ENCODE measurements at regions not wholly inside any gene's neighbourhood (a gene's known extent, or its start where the extent isn't known, plus 50 kb on each side); places are given as distances from the start of the nearest gene placed in this dataset.

DNA sequence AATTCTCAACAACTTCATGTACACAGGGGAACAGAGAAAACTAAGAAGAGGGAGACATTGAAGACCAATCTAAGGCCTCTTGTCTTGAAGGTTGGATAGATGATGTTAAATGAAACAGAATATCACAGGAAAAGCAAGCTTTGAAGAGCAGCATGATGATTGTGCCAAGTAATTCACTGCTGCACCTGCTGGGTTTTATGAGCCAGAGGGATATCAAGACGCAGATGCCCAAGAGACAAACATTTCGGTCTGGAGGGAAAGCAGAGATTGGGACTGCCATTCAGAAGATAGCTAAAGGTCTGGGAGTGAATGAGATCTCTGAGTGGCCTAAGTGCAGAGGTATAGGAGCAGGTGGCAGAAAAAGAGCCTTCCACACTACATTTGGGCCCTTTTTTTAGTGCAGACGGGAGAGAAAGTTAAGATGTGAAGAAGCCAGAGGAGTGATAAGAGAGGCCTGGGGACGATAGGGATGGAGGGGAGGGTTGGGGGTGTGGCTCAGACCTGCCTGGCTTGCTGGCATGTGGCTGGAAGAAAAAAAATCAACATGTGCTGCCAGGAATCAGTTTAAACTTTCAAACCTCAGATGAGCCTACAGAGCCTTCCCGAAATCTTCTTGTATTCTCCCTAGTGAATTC lies 200.6 kb downstream of the AEBP2 start:
- Histone ChIP-seq H3K4me1 (no peaks in the 10 kb centered on the region), H3K4me3 (ENCODE audit: low read depth, low read length) (no peak overlapping the region), H3K27me3 (replicated peaks; ENCODE audit: control insufficient read depth, insufficient read depth, low read length) (no peaks in the 10 kb centered on the region), H3K36me3 (ENCODE audit: control insufficient read depth, insufficient read depth, low read length) (no peaks in the 10 kb centered on the region), H3K9me3 (no peaks in the 10 kb centered on the region)
- intact Hi-C loops (cut with micrococcal nuclease; ENCODE audit: unreplicated experiment) = loop anchor here (5.0 to 10.0 kb wide), 2 partner anchors 353 to 775 kb away; no protein-coding TSS in a partner anchor
- ChIA-PET CTCF (no interaction called here), POLR2A (no interaction called here)
- H3K27ac Mint-ChIP-seq (ENCODE audit: unreplicated experiment) = no peak overlapping the region
- TF ChIP-seq, protein P1, sequence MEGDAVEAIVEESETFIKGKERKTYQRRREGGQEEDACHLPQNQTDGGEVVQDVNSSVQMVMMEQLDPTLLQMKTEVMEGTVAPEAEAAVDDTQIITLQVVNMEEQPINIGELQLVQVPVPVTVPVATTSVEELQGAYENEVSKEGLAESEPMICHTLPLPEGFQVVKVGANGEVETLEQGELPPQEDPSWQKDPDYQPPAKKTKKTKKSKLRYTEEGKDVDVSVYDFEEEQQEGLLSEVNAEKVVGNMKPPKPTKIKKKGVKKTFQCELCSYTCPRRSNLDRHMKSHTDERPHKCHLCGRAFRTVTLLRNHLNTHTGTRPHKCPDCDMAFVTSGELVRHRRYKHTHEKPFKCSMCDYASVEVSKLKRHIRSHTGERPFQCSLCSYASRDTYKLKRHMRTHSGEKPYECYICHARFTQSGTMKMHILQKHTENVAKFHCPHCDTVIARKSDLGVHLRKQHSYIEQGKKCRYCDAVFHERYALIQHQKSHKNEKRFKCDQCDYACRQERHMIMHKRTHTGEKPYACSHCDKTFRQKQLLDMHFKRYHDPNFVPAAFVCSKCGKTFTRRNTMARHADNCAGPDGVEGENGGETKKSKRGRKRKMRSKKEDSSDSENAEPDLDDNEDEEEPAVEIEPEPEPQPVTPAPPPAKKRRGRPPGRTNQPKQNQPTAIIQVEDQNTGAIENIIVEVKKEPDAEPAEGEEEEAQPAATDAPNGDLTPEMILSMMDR (IDR thresholded peaks at IDR 0.05; ENCODE audit: insufficient read depth in 1 of 2, low read depth in 1 of 2, low read length in 1 of 2, severe bottlenecking in 1 of 2, unreplicated experiment in 1 of 2) = no peak
- H3K27me3 Mint-ChIP-seq (ENCODE audit: insufficient read depth, unreplicated experiment) = no peaks in the 10 kb centered on the region
- BruUV-seq (replicated peaks) = no TSS peak
- H3K4me3 Mint-ChIP-seq (ENCODE audit: unreplicated experiment) = no peak overlapping the region
- H3K9me3 Mint-ChIP-seq (ENCODE audit: unreplicated experiment) = no peaks in the 10 kb centered on the region
- H3K4me1 Mint-ChIP-seq (ENCODE audit: low read depth, unreplicated experiment) = no peaks in the 10 kb centered on the region
- no peaks in the 10 kb centered on the region for H3K36me3 Mint-ChIP-seq (ENCODE audit: insufficient read depth, unreplicated experiment)
- no peak for DNase-seq

DNA sequence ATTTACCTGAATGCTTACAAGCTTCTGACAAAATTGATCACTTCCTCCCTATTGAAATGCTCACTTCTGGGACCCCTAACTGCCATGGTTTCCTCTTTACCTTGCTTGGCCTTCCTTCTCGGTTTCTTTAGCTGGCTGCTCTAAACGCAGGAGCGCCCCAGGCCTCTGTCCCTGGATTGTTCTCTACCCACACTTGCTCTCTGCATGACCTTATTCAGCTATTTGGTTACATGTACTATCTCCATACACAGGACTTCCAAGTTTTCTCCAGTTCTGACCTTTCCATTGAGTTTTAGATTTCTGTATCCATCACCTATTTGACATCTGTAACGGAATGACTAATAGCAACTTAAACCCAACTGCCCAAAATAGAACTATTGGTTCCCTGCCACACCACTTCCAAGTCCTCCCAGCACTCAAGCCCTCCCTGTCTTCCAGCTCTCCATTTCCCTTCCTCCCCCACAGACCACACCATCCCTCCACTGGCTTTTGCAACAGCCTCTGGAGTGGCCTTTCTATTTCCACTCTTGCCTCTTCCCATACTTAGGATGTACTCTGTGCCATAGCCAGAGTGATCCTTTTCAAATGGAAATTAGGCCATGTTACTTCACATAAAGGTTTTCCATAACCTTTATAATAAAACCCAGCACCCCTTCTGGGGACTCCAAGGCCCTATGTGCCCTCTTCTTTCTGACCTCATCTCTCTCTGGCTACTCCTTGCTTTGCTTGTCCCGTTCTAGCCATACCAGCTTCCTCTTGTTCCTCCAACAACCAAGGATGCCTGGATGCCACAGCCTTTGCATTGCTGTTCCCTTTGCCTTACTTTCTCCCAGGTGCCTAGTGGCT lies 202.2 kb downstream of the AEBP2 start:
- Mint-ChIP-seq H3K27me3 (ENCODE audit: insufficient read depth, unreplicated experiment) (no peaks in the 10 kb centered on the region), H3K4me3 (ENCODE audit: unreplicated experiment) (no peak overlapping the region), H3K27ac (ENCODE audit: unreplicated experiment) (no peak overlapping the region), H3K4me1 (ENCODE audit: low read depth, unreplicated experiment) (no peaks in the 10 kb centered on the region), H3K36me3 (ENCODE audit: insufficient read depth, unreplicated experiment) (no peaks in the 10 kb centered on the region), H3K9me3 (ENCODE audit: unreplicated experiment) (peaks cover 8% of the 10 kb centered on the region)
- POLR2A ChIA-PET = no interaction called here
- Histone ChIP-seq H3K9me3 (peaks cover 5% of the 10 kb centered on the region; the same call in 1 of the 2 replicates), H3K36me3 (ENCODE audit: control insufficient read depth, insufficient read depth, low read length) (no peaks in the 10 kb centered on the region), H3K4me1 (no peaks in the 10 kb centered on the region), H3K4me3 (ENCODE audit: low read depth, low read length) (no peak overlapping the region), H3K27me3 (replicated peaks; ENCODE audit: control insufficient read depth, insufficient read depth, low read length) (no peaks in the 10 kb centered on the region)
- TF ChIP-seq, protein P1 (IDR thresholded peaks at IDR 0.05; ENCODE audit: insufficient read depth in 1 of 2, low read depth in 1 of 2, low read length in 1 of 2, severe bottlenecking in 1 of 2, unreplicated experiment in 1 of 2) = no peak
- DNase-seq = no peak
- CTCF ChIA-PET = no interaction called here
- intact Hi-C loops (cut with micrococcal nuclease; ENCODE audit: unreplicated experiment) = loop anchor here (5.0 to 10.0 kb wide), 2 partner anchors 354 to 777 kb away; no protein-coding TSS in a partner anchor
- BruUV-seq (replicated peaks) = no TSS peak

DNA sequence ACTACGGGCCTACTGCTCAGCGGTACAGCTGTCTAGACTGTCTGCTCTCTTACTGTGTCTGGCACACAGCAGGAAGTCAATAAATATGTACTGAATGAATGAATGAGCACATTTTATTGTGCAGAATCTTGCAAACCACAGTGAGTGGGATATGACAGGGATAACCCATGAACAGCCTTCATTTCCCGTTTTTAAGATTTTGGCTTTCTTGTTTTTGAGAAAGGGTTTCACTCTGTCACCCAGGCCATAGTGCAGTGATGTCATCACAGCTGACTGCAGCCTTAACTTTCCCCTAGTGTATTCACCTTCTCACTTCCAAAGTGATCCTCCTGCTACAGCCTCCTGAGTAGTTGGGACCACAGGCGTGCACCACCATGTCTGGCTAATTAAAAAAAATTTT lies 203.1 kb downstream of the AEBP2 start:
- Histone ChIP-seq H3K4me1 (no peaks in the 10 kb centered on the region), H3K9me3 (peaks cover 5% of the 10 kb centered on the region; the same call in 1 of the 2 replicates), H3K27me3 (replicated peaks; ENCODE audit: control insufficient read depth, insufficient read depth, low read length) (no peaks in the 10 kb centered on the region), H3K36me3 (ENCODE audit: control insufficient read depth, insufficient read depth, low read length) (no peaks in the 10 kb centered on the region), H3K4me3 (ENCODE audit: low read depth, low read length) (no peak overlapping the region)
- no peaks in the 10 kb centered on the region for H3K4me1 Mint-ChIP-seq (ENCODE audit: low read depth, unreplicated experiment)
- no peaks in the 10 kb centered on the region for H3K27me3 Mint-ChIP-seq (ENCODE audit: insufficient read depth, unreplicated experiment)
- ChIA-PET POLR2A (no interaction called here), CTCF (no interaction called here)
- H3K36me3 Mint-ChIP-seq (ENCODE audit: insufficient read depth, unreplicated experiment) = no peaks in the 10 kb centered on the region
- no peak overlapping the region for H3K4me3 Mint-ChIP-seq (ENCODE audit: unreplicated experiment)
- H3K9me3 Mint-ChIP-seq (ENCODE audit: unreplicated experiment) = peaks cover 9% of the 10 kb centered on the region
- no TSS peak for BruUV-seq (replicated peaks)
- intact Hi-C loops (cut with micrococcal nuclease; ENCODE audit: unreplicated experiment) = loop anchor here (5.0 to 10.0 kb wide), 2 partner anchors 355 to 778 kb away; no protein-coding TSS in a partner anchor
- no peak for DNase-seq
- TF ChIP-seq, protein P1 (IDR thresholded peaks at IDR 0.05; ENCODE audit: insufficient read depth in 1 of 2, low read depth in 1 of 2, low read length in 1 of 2, severe bottlenecking in 1 of 2, unreplicated experiment in 1 of 2) = no peak
- no peak overlapping the region for H3K27ac Mint-ChIP-seq (ENCODE audit: unreplicated experiment)
